Astrocyte of the cerebellum (primary cell): ENCODE measurements at regions not wholly inside any gene's neighbourhood (a gene's known extent, or its start where the extent isn't known, plus 50 kb on each side); places are given as distances from the start of the nearest gene placed in this dataset.

ENCODE experiments used
- DNase-seq: peaks from one replicate; pipeline ENCODE4 v3.0.0-alpha.2; 2011; ENCODE audit warnings: low read depth
- H3K4me3 ChIP-seq: 2 replicates; pipeline ENCODE4 v1.5.1; 2011; ENCODE audit warnings: mild to moderate bottlenecking, low read depth, low read length, moderate library complexity
- in situ Hi-C: cut with HindIII; loops from 2 replicates; pipeline ENCODE4 v1.10.0; 2017; ENCODE audit warnings: low sequenced_read_pairs
- TF ChIP-seq, protein P1 (sequence below): IDR thresholded peaks from 2 replicates; pipeline ENCODE4 v1.5.1; 2012; ENCODE audit warnings: low read length, low read depth, moderate library complexity, mild to moderate bottlenecking; ENCODE audit errors: missing control alignments

DNA sequence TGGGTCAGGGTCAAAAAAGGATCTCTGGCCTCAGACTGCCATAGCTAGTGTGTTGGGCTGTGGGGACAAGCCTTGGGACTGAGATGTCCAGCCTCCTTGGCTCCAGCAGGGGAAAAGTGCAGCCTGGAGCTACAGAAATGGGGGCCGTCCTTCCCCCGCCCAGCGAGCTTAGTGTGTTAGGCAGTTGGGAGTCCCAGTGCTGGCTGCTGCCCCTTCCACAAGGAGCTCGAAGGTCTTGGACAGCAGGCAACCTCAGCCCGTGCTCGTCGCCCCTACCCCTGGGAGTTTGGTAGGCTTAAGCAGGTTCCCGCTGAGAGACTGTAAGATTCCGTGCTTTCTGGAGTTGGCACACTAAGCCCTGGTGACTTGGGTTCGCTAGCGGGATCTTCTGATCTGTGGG is 293.0 kb upstream of the CDH12 start:
- no peak for DNase-seq

GRCh38 chr5:23139338-23140171 is 286.4 kb upstream of the CDH12 start:
- TF ChIP-seq, protein P1, sequence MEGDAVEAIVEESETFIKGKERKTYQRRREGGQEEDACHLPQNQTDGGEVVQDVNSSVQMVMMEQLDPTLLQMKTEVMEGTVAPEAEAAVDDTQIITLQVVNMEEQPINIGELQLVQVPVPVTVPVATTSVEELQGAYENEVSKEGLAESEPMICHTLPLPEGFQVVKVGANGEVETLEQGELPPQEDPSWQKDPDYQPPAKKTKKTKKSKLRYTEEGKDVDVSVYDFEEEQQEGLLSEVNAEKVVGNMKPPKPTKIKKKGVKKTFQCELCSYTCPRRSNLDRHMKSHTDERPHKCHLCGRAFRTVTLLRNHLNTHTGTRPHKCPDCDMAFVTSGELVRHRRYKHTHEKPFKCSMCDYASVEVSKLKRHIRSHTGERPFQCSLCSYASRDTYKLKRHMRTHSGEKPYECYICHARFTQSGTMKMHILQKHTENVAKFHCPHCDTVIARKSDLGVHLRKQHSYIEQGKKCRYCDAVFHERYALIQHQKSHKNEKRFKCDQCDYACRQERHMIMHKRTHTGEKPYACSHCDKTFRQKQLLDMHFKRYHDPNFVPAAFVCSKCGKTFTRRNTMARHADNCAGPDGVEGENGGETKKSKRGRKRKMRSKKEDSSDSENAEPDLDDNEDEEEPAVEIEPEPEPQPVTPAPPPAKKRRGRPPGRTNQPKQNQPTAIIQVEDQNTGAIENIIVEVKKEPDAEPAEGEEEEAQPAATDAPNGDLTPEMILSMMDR = no peak
- no peak for DNase-seq

More for the DNA sequence above, 293.0 kb upstream of the CDH12 start:
- no peak overlapping the region for H3K4me3 ChIP-seq
- in situ Hi-C loops = no loop called here
- TF ChIP-seq, protein P1 = no peak

GRCh38 chr5:23136958-23137357 is 283.8 kb upstream of the CDH12 start:
- TF ChIP-seq, protein P1 = no peak
- no peak for DNase-seq
- in situ Hi-C loops = no loop called here
- H3K4me3 ChIP-seq = no peak overlapping the region

More at GRCh38 chr5:23139338-23140171, 286.4 kb upstream of the CDH12 start:
- H3K4me3 ChIP-seq = no peak overlapping the region
- in situ Hi-C loops = no loop called here

DNA sequence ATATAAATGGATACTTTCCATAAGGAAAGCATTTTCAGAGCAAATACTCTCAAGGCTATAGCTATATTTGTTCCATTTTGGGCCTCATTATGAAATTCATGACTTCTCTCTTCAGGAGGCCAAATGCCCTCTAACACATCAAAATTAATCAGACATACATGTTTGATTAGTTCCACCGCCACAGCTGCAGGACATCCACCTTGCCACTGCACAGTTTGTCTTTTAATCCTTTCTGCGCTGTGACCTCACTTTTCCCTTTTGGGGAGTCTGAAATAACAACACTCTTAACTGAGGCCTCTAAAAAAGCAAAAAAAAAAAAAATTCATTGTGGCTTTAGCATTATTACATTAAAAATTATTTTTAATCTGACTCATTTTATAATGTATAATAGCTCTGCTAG is 279.1 kb upstream of the CDH12 start:
- TF ChIP-seq, protein P1 = no peak
- in situ Hi-C loops = no loop called here
- DNase-seq = no peak
- no peak overlapping the region for H3K4me3 ChIP-seq

- in situ Hi-C loops = no loop called here
- TF ChIP-seq, protein P1 = no peak
- H3K4me3 ChIP-seq = no peak overlapping the region
- no peak for DNase-seq
Measured at GRCh38 chr5:23112237-23112636, 259.1 kb upstream of the CDH12 start.

DNA sequence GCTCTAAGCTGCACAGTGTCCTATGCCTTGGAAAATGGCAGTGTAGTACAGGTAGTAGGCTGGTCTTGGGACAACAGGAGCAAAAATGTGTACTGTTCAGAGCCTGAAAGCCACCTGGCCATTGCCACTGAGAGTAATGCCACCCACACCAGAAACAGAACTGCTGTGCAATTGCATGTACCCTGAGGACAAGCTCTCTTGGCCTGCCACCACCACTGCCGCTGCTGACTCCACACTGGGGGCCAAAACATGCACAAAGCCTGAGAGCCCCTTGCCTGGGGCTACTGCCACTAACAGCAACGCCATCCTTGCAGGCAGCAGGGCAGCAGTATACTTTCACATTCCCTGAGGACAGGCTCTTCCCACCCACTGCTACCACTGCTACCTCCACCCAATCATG is 251.9 kb upstream of the CDH12 start:
- no peak for DNase-seq
- in situ Hi-C loops = no loop called here
- TF ChIP-seq, protein P1 = no peak
- H3K4me3 ChIP-seq = no peak overlapping the region
